Ammon's horn (tissue), 1 donor: ENCODE measurements at regions not wholly inside any gene's neighbourhood (a gene's known extent, or its start where the extent isn't known, plus 50 kb on each side); places are given as distances from the start of the nearest gene placed in this dataset.

Experiments used
- DNase-seq: peaks from one replicate; pipeline ENCODE4 v3.0.0-alpha.2; 2016; ENCODE audit warnings: low spot score

GRCh38 chr5:125006011-125006685 is 259.7 kb upstream of the ZNF608 start:
- no peak for DNase-seq

- DNase-seq, result no peak
These were observed 263.9 kb upstream of the ZNF608 start for GRCh38 chr5:125010356-125010755.

GRCh38 chr5:125011014-125011413 is 264.6 kb upstream of the ZNF608 start:
- no peak for DNase-seq

- no peak for DNase-seq
These were observed 265.0 kb upstream of the ZNF608 start for GRCh38 chr5:125011419-125011818.

- no peak for DNase-seq
These were observed 265.5 kb upstream of the ZNF608 start for GRCh38 chr5:125011947-125012346.

GRCh38 chr5:125012727-125013451 is 266.4 kb upstream of the ZNF608 start:
- DNase-seq, result no peak

- no peak for DNase-seq
These were observed 267.8 kb upstream of the ZNF608 start for GRCh38 chr5:125014202-125014601.

GRCh38 chr5:125017796-125018195 is 271.4 kb upstream of the ZNF608 start:
- DNase-seq, result no peak

GRCh38 chr5:125023673-125024072 is 277.2 kb upstream of the ZNF608 start:
- DNase-seq, result no peak

GRCh38 chr5:125026867-125027731 is 280.7 kb upstream of the ZNF608 start:
- no peak for DNase-seq

- DNase-seq, result no peak
These were observed 285.8 kb upstream of the ZNF608 start for GRCh38 chr5:125032286-125032685.

GRCh38 chr5:125033602-125034001 is 287.2 kb upstream of the ZNF608 start:
- DNase-seq, result no peak

GRCh38 chr5:125034331-125034730 is 287.9 kb upstream of the ZNF608 start:
- no peak for DNase-seq

GRCh38 chr5:125036494-125036893 is 290.1 kb upstream of the ZNF608 start:
- no peak for DNase-seq

- DNase-seq, result no peak
These were observed 290.6 kb upstream of the ZNF608 start for GRCh38 chr5:125037020-125037419.

GRCh38 chr5:125037530-125037929 is 291.1 kb upstream of the ZNF608 start:
- no peak for DNase-seq

- DNase-seq, result no peak
These were observed 292.0 kb upstream of the ZNF608 start for GRCh38 chr5:125038477-125038876.

GRCh38 chr5:125041798-125042197 is 295.4 kb upstream of the ZNF608 start:
- no peak for DNase-seq

- no peak for DNase-seq
These were observed 295.9 kb upstream of the ZNF608 start for GRCh38 chr5:125042261-125042890.

- DNase-seq, result peak; percentile 22
These were observed 297.4 kb upstream of the ZNF608 start for GRCh38 chr5:125043781-125044391.

GRCh38 chr5:125044491-125045282 is 298.2 kb upstream of the ZNF608 start:
- no peak for DNase-seq
